Body of pancreas (tissue), 4 donors: ENCODE measurements at regions not wholly inside any gene's neighbourhood (a gene's known extent, or its start where the extent isn't known, plus 50 kb on each side); places are given as distances from the start of the nearest gene placed in this dataset.

ENCODE experiments used
- ATAC-seq: fragments of 150-250 bp; one replicate; pipeline ENCODE4 v1.9.1; 2016
- DNase-seq, 4 donors: peaks; one replicate each; pipeline ENCODE4 v3.0.0-alpha.2; 2019
- H3K27ac ChIP-seq, 4 donors: fragments of 200-600 bp; sonication (generic); 1 replicate in 3 of 4; 2 replicates in 1 of 4; pipeline versions ENCODE4 v1.5.1 to v1.6.1; 2016 to 2019; ENCODE audit warnings: mild to moderate bottlenecking in 1 of 4, mixed read lengths in 1 of 4, moderate library complexity in 1 of 4
- H3K27me3 ChIP-seq, 2 donors: fragments of 200-600 bp; sonication (generic); one replicate each; pipeline ENCODE4 v1.6.0; 2016; ENCODE audit warnings: mild to moderate bottlenecking in 1 of 2
- H3K36me3 ChIP-seq, 2 donors: fragments of 200-600 bp; sonication (generic); replicated peaks in 1 of 2; 2 replicates each; pipeline ENCODE4 v1.5.1; 2016; ENCODE audit warnings: low read depth in 2 of 2; ENCODE audit not compliant: insufficient read depth in 1 of 2
- H3K4me1 ChIP-seq: fragments of 200-600 bp; sonication (generic); one replicate; pipeline ENCODE4 v1.6.0; 2016
- H3K4me3 ChIP-seq, 2 donors: fragments of 200-600 bp; sonication (generic); 1 replicate in 1 of 2; 2 replicates in 1 of 2; pipeline ENCODE4 v1.5.1; 2016 to 2019
- H3K9me3 ChIP-seq, 3 donors: fragments of 200-600 bp; sonication (generic); 1 replicate in 2 of 3; 2 replicates in 1 of 3; pipeline ENCODE4 v1.5.1; 2016
- CTCF ChIP-seq, 7 experiments: fragments of 450-650 bp in 4 of 7; fragments of 200-600 bp in 3 of 7; sonication (generic) in 3 of 7; IDR thresholded peaks; one replicate each; pipeline ENCODE4 v1.5.1; 2016 to 2019; ENCODE audit warnings: antibody characterized with exemption in 7 of 7
- POLR2A ChIP-seq, 3 donors: fragments of 450-650 bp; IDR thresholded peaks; one replicate each; pipeline ENCODE4 v1.6.1; 2016; ENCODE audit warnings: antibody characterized with exemption in 3 of 3, mild to moderate bottlenecking in 2 of 3
- WGBS, 2 donors: methylation state at CpG; one replicate each; pipeline ENCODE4 v1.1.5; 2017; 5-methylcytosine and 5-hydroxymethylcytosine counted together
- intact Hi-C: fragments of 100-400 bp; cut with DNase I; formaldehyde crosslinking; loops from one replicate; pipeline ENCODE4 v1.15.1; 2023

- no peak for DNase-seq
- intact Hi-C loops: loop anchor here (10.0 kb wide), 1 partner anchor 247 kb away; no protein-coding TSS in a partner anchor
Observed at GRCh38 chr21:16088056-16088455, 358.3 kb downstream of the USP25 start.

GRCh38 chr21:16095005-16095404, 365.2 kb downstream of the USP25 start:
- Histone ChIP-seq H3K36me3 (no peaks in the 10 kb centered on the region), H3K4me1 (no peaks in the 10 kb centered on the region), H3K9me3 (no peaks in the 10 kb centered on the region), H3K27ac (no peak overlapping the region), H3K27me3 (no peaks in the 10 kb centered on the region), H3K4me3 (no peak overlapping the region)
- intact Hi-C loops: no loop called here
- TF ChIP-seq CTCF (IDR thresholded peaks at IDR 0.05): no peak
- no peak for TF ChIP-seq POLR2A (IDR thresholded peaks at IDR 0.05)
- no peak for DNase-seq
- WGBS, 2 donors: 54 to 55% methylated on average over 3 of the region's 3 CpGs
- ATAC-seq: no peak

More at GRCh38 chr21:16088056-16088455, 358.3 kb downstream of the USP25 start:
- H3K9me3 ChIP-seq: no peaks in the 10 kb centered on the region
- no peaks in the 10 kb centered on the region for H3K36me3 ChIP-seq
- H3K4me1 ChIP-seq: no peaks in the 10 kb centered on the region
- H3K27ac ChIP-seq: no peak overlapping the region
- H3K27me3 ChIP-seq: no peaks in the 10 kb centered on the region
- WGBS, 2 donors: 43 to 45% methylated on average over 1 of the region's 1 CpG
- H3K4me3 ChIP-seq: no peak overlapping the region
- TF ChIP-seq POLR2A (IDR thresholded peaks at IDR 0.05) (no peak), CTCF (IDR thresholded peaks at IDR 0.05) (no peak)
- no peak for ATAC-seq

GRCh38 chr21:16096988-16097387, 367.2 kb downstream of the USP25 start:
- H3K4me3 ChIP-seq: no peak overlapping the region
- H3K4me1 ChIP-seq: no peaks in the 10 kb centered on the region
- intact Hi-C loops: no loop called here
- H3K27ac ChIP-seq: no peak overlapping the region
- 61% methylated on average over 3 of the region's 3 CpGs for WGBS, 2 donors
- H3K27me3 ChIP-seq: no peaks in the 10 kb centered on the region
- H3K36me3 ChIP-seq: no peaks in the 10 kb centered on the region
- no peaks in the 10 kb centered on the region for H3K9me3 ChIP-seq
- no peak for ATAC-seq
- TF ChIP-seq CTCF (IDR thresholded peaks at IDR 0.05): no peak
- TF ChIP-seq POLR2A (IDR thresholded peaks at IDR 0.05): no peak
- no peak for DNase-seq

- DNase-seq (no peak), ATAC-seq (no peak)
- no peak overlapping the region for H3K4me3 ChIP-seq
- TF ChIP-seq POLR2A (IDR thresholded peaks at IDR 0.05) (no peak), CTCF (IDR thresholded peaks at IDR 0.05) (no peak)
- intact Hi-C loops: no loop called here
- H3K9me3 ChIP-seq: peaks cover 0 to 5% (median 0%) of the 10 kb centered on the region in 3 donors
- no peaks in the 10 kb centered on the region for H3K36me3 ChIP-seq
- 69 to 72% methylated on average over 2 of the region's 2 CpGs for WGBS, 2 donors
- H3K4me1 ChIP-seq: no peaks in the 10 kb centered on the region
- no peaks in the 10 kb centered on the region for H3K27me3 ChIP-seq
- no peak overlapping the region for H3K27ac ChIP-seq
Observed at GRCh38 chr21:16102113-16102512, 372.3 kb downstream of the USP25 start.

DNA sequence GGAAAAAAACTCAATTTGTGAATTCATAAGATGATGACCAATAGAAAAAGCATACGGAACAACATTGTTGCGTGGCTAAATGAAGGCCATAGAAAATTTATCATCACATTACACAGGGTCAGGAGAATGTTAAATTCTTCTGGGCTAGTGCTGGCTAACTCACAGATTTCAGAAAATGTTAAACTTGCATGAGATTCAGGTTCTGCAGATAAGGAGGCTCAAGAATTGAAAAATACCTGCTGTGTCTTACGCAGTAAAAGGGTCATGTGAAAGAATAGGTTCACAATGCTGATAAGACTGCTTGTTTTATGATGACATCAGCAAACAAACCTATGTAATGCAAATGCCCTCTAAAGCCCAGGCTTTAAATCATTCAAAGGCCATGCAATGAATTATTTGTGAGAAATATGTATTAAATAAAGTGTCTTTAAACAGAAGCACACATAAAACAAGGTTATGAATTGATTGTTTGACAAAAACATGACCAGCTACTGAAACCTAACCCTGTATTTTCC, 378.8 kb downstream of the USP25 start:
- peaks cover 7% of the 10 kb centered on the region for H3K4me1 ChIP-seq
- DNase-seq (no peak), ATAC-seq (no peak)
- no peak overlapping the region for H3K27ac ChIP-seq
- no peaks in the 10 kb centered on the region for H3K27me3 ChIP-seq
- WGBS, 2 donors: 78 to 89% methylated on average over 3 of the region's 3 CpGs
- H3K36me3 ChIP-seq: no peaks in the 10 kb centered on the region
- H3K4me3 ChIP-seq: no peak overlapping the region
- H3K9me3 ChIP-seq: peaks cover 0 to 5% (median 0%) of the 10 kb centered on the region in 3 donors
- intact Hi-C loops: no loop called here
- no peak for TF ChIP-seq CTCF (IDR thresholded peaks at IDR 0.05)
- TF ChIP-seq POLR2A (IDR thresholded peaks at IDR 0.05): no peak
